ENCODE measurements at regions not wholly inside any gene's neighbourhood (a gene's known extent, or its start where the extent isn't known, plus 50 kb on each side); places are given as distances from the start of the nearest gene placed in this dataset.
"Not testable (repeated sequence)": the region's sequence is repeated elsewhere in the genome, so short reads cannot be mapped to it uniquely, and the experiment has no call there.

DNA sequence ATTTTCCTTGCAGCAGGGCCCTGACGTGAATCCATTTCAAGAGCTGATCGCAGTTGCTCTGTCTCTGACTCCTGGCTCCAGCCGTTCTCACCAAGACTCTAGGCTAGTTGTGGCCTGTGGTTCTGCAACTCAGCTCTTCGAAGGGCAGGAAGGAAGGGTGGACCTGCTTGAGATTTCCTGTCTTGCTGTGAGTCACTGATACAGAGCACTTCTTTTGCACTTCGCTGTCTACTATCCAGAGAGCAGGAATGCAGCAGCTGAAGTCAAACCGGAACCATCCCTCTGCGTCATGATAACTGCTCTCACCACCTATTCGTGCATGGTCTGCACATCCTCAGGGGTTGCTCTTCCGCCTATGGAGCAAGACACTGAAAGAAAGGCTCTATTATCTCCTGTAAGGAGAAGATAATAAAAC is 59.7 kb downstream of the RAP2B start:
- H3K4me1 Mint-ChIP-seq = peaks cover 50 to 72% (median 60%) of the 10 kb centered on the region in 4 donors
- peak overlapping the region; percentile 90 to 99 (median 98) for H3K27ac Mint-ChIP-seq
- peaks cover 0 to 14% (median 4%) of the 10 kb centered on the region in 8 donors for H3K9me3 Mint-ChIP-seq
- Histone ChIP-seq H3K9me3 (ENCODE audit: control insufficient read depth in 1 of 2, low read length in 2 of 2) (no peaks in the 10 kb centered on the region), H3K27ac (ENCODE audit: low read depth, low read length) (peak overlapping the region; percentile 67), H3K36me3 (ENCODE audit: insufficient read depth, low read length) (no peaks in the 10 kb centered on the region), H3K27me3 (ENCODE audit: insufficient read depth, low read length) (no peaks in the 10 kb centered on the region), H3K4me1 (ENCODE audit: insufficient read depth, low read length) (peaks cover 84% of the 10 kb centered on the region), H3K4me3 (ENCODE audit: low read length in 2 of 2) (peak overlapping the region; percentile 12 to 23)
- intact Hi-C loops (cut with micrococcal nuclease) = loop anchor here (1.0 to 5.0 kb wide), 6 partner anchors 11 to 178 kb away; partner anchors contain the start of gene RAP2B
- peak overlapping the region; percentile 41 to 86 (median 76) for H3K4me3 Mint-ChIP-seq
- DNase-seq = peak; percentile 86 to 95 (median 90)
- CTCF ChIA-PET (ENCODE audit: partially characterized antibody) = interaction anchor here (1.0 to 5.6 kb wide), 10 partner anchors 8 to 69 kb away, joined by 3 to 53 read pairs (median 8); no protein-coding TSS in a partner anchor
- POLR2A ChIA-PET (ENCODE audit: partially characterized antibody) = interaction anchor here (0.9 to 5.1 kb wide), 23 partner anchors 9 to 409 kb away, joined by 3 to 206 read pairs (median 7); partner anchors contain the start of gene RAP2B
- no peaks in the 10 kb centered on the region for H3K27me3 Mint-ChIP-seq
- peaks cover 13% of the 10 kb centered on the region in 2 donors for H3K36me3 Mint-ChIP-seq

DNA sequence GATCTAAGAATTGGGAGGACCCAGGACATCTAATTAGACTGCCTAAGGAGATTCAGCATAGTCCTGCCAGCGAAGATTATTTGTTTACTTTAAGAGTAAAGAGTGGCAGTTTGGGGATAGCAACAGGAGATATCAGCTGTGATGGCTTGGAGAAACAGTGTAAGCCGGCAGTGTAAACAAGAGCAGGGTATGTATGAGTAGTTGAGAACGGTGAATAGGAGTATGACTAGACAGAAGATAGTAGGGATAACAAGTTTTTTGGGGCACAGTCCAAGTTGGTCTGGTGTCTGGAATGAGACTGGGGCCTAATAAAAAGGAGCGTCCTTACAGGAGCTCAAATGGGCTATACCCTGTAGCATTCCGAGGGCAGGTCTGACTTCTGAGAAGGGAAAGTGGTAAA is 64.9 kb downstream of the RAP2B start:
- CTCF ChIA-PET (ENCODE audit: partially characterized antibody) = not testable (repeated sequence)

DNA sequence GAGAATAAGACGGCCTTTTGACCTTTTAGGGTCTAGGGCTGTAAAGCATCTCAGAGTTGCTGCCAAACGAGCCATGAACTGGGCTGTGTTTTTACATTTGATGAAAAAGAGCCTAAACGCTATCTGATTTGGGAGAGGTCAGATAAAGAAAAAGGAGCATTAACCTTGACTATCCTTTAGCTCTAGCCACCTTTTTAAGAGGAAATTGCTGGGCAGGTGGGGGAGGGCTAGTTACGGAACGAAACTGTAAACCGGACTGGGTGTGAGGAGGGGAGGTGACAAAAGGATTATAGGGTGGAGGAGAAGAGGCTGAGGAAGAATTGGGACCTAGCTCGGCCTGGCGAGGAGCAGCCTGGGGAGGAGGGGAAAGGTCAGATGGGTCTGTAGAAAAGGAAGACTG is 68.4 kb downstream of the RAP2B start:
- H3K27me3 ChIP-seq (ENCODE audit: insufficient read depth, low read length); CTCF ChIA-PET (ENCODE audit: partially characterized antibody); H3K9me3 ChIP-seq (ENCODE audit: control insufficient read depth in 1 of 2, low read length in 2 of 2); H3K4me3 Mint-ChIP-seq; H3K27ac ChIP-seq (ENCODE audit: low read depth, low read length); H3K27me3 Mint-ChIP-seq; H3K9me3 Mint-ChIP-seq; H3K36me3 ChIP-seq (ENCODE audit: insufficient read depth, low read length); intact Hi-C loops (cut with micrococcal nuclease); POLR2A ChIA-PET (ENCODE audit: partially characterized antibody); H3K4me3 ChIP-seq (ENCODE audit: low read length in 2 of 2); H3K36me3 Mint-ChIP-seq; DNase-seq: not testable (repeated sequence)
- H3K4me1 Mint-ChIP-seq = peaks cover 7 to 15% (median 10%) of the 10 kb centered on the region in 4 donors
- H3K27ac Mint-ChIP-seq = peak overlapping the region in 2 of 7 donors; percentile 34 to 86
- H3K4me1 ChIP-seq (ENCODE audit: insufficient read depth, low read length) = peaks cover 15% of the 10 kb centered on the region

More for the DNA sequence above, 64.9 kb downstream of the RAP2B start:
- H3K27ac Mint-ChIP-seq; H3K9me3 Mint-ChIP-seq; H3K4me3 Mint-ChIP-seq; H3K27ac ChIP-seq (ENCODE audit: low read depth, low read length); H3K27me3 ChIP-seq (ENCODE audit: insufficient read depth, low read length); H3K36me3 Mint-ChIP-seq; H3K9me3 ChIP-seq (ENCODE audit: control insufficient read depth in 1 of 2, low read length in 2 of 2); H3K4me3 ChIP-seq (ENCODE audit: low read length in 2 of 2); POLR2A ChIA-PET (ENCODE audit: partially characterized antibody); H3K27me3 Mint-ChIP-seq; H3K36me3 ChIP-seq (ENCODE audit: insufficient read depth, low read length); intact Hi-C loops (cut with micrococcal nuclease); DNase-seq: not testable (repeated sequence)
- H3K4me1 ChIP-seq (ENCODE audit: insufficient read depth, low read length) = peaks cover 40% of the 10 kb centered on the region
- peaks cover 14 to 26% (median 20%) of the 10 kb centered on the region in 4 donors for H3K4me1 Mint-ChIP-seq

DNA sequence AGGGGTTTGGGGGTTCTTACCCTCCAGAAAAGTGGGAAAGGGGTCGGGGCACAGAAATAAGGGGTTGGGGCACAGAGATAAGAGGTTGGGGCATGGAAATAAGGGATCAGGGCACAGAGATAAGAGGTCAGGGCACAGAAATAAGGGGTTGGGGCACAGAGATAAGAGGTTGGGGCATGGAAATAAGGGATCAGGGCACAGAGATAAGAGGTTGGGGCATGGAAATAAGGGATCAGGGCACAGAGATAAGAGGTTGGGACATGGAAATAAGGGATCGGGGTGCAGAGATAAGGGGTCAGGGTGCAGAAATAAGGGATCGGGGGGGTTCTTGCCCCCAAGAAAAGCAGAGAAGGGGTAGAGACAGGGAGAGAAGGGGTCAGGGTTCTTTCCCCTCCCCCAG is 69.2 kb downstream of the RAP2B start:
- peaks cover 7 to 15% (median 10%) of the 10 kb centered on the region in 4 donors for H3K4me1 Mint-ChIP-seq
- POLR2A ChIA-PET (ENCODE audit: partially characterized antibody); H3K4me3 ChIP-seq (ENCODE audit: low read length in 2 of 2); H3K4me1 ChIP-seq (ENCODE audit: insufficient read depth, low read length); CTCF ChIA-PET (ENCODE audit: partially characterized antibody); H3K27ac ChIP-seq (ENCODE audit: low read depth, low read length); H3K27ac Mint-ChIP-seq; H3K36me3 ChIP-seq (ENCODE audit: insufficient read depth, low read length); H3K9me3 ChIP-seq (ENCODE audit: control insufficient read depth in 1 of 2, low read length in 2 of 2); H3K4me3 Mint-ChIP-seq; H3K9me3 Mint-ChIP-seq; H3K27me3 Mint-ChIP-seq; intact Hi-C loops (cut with micrococcal nuclease); H3K36me3 Mint-ChIP-seq; DNase-seq; H3K27me3 ChIP-seq (ENCODE audit: insufficient read depth, low read length): not testable (repeated sequence)

DNA sequence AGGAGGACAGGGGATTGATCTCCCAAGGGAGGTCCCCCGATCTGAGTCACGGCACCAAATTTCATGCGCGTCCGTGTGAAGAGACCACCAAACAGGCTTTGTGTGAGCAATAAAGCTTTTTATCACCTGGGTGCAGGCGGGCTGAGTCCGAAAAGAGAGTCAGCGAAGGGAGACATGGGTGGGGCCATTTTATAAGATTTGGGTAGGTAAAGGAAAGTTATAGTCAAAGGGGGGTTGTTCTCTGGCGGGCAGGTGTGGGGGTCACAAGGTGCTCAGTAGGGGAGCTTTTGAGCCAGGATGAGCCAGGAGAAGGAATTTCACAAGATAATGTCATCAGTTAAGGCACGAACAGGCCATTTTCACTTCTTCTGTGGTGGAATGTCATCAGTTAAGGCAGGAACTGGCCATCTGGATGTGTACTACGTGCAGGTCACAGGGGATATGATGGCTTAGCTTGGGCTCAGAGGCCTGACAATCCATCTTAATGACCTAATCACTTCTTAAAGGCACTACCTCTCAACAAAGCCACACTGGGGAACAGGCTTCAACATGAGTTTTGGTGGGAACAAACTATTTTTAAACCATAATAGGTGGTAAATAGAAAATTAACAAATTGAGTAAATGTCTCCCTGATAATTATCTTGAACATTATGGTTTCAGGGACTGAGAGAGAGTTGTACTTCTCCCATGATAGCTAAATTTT is 70.2 kb downstream of the RAP2B start:
- peaks cover 7 to 15% (median 10%) of the 10 kb centered on the region in 4 donors for H3K4me1 Mint-ChIP-seq
- H3K27me3 Mint-ChIP-seq; H3K36me3 Mint-ChIP-seq; intact Hi-C loops (cut with micrococcal nuclease); H3K9me3 Mint-ChIP-seq; H3K4me1 ChIP-seq (ENCODE audit: insufficient read depth, low read length); DNase-seq; H3K36me3 ChIP-seq (ENCODE audit: insufficient read depth, low read length); H3K27ac ChIP-seq (ENCODE audit: low read depth, low read length); H3K27me3 ChIP-seq (ENCODE audit: insufficient read depth, low read length); H3K4me3 Mint-ChIP-seq; H3K4me3 ChIP-seq (ENCODE audit: low read length in 2 of 2); H3K9me3 ChIP-seq (ENCODE audit: control insufficient read depth in 1 of 2, low read length in 2 of 2): not testable (repeated sequence)
- POLR2A ChIA-PET (ENCODE audit: partially characterized antibody) = interaction anchor here (0.9 to 2.1 kb wide), 2 partner anchors 11 to 21 kb away, joined by 3 to 9 read pairs; no protein-coding TSS in a partner anchor
- CTCF ChIA-PET (ENCODE audit: partially characterized antibody) = interaction anchor here (3.1 kb wide), 1 partner anchor 9 kb away, joined by 13 read pairs; no protein-coding TSS in a partner anchor
- peak overlapping the region in 4 of 7 donors; percentile 22 to 60 (median 44) for H3K27ac Mint-ChIP-seq

DNA sequence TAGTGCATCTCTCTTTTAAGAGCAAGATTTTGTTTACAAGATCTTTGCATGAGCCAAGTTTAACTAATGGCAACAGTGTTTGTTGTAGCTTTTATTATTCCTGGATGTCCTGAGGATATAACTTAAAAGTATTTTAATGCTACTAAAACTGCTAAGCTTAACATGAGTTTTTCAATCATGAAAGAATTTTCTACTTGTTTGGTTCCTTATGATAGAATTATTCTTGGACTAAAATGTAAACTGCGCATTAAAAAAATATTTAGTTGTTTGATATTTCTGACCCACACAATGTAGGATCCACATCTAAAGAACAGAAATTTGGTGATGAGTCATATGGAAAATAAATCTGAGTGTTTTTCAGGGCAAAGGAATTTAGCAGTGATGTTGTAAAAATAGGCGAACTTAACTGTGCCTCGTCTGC is 70.8 kb downstream of the RAP2B start:
- POLR2A ChIA-PET (ENCODE audit: partially characterized antibody) = interaction anchor here (0.9 to 2.1 kb wide), 2 partner anchors 11 to 21 kb away, joined by 3 to 9 read pairs; no protein-coding TSS in a partner anchor
- Mint-ChIP-seq H3K9me3 (peaks cover 0 to 3% (median 0%) of the 10 kb centered on the region in 8 donors), H3K36me3 (no peaks in the 10 kb centered on the region), H3K4me3 (no peak overlapping the region), H3K4me1 (peaks cover 7 to 15% (median 10%) of the 10 kb centered on the region in 4 donors), H3K27ac (no peak overlapping the region), H3K27me3 (no peaks in the 10 kb centered on the region)
- Histone ChIP-seq H3K36me3 (ENCODE audit: insufficient read depth, low read length) (no peaks in the 10 kb centered on the region), H3K4me3 (ENCODE audit: low read length in 2 of 2) (no peak overlapping the region), H3K9me3 (ENCODE audit: control insufficient read depth in 1 of 2, low read length in 2 of 2) (no peaks in the 10 kb centered on the region), H3K4me1 (ENCODE audit: insufficient read depth, low read length) (peaks cover 9% of the 10 kb centered on the region), H3K27me3 (ENCODE audit: insufficient read depth, low read length) (no peaks in the 10 kb centered on the region), H3K27ac (ENCODE audit: low read depth, low read length) (no peak overlapping the region)
- intact Hi-C loops (cut with micrococcal nuclease) = no loop called here
- no peak for DNase-seq
- CTCF ChIA-PET (ENCODE audit: partially characterized antibody) = interaction anchor here (3.1 kb wide), 1 partner anchor 10 kb away, joined by 13 read pairs; no protein-coding TSS in a partner anchor

DNA sequence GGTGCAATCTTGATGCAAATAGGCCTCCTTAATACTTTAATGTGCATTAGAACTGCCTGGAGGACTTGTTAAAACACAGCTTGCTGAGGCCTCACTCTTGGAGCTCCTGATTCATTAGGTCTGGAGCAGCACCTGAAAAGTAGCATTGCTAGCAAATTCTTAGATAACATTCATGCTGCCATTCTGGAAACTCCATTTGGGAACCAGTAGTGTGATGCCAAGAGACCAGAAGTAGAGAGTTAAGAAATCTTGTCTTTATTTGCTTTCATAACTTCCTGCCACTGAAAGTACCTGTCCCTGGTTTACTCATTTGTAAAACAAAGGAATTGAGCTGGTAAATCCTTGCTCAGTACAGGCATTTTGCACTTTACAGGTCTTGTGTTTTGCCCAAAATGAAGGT is 72.0 kb downstream of the RAP2B start:
- Mint-ChIP-seq H3K36me3 (no peaks in the 10 kb centered on the region), H3K27me3 (no peaks in the 10 kb centered on the region), H3K4me3 (peak overlapping the region in 1 of 8 donors; percentile 8), H3K27ac (peak overlapping the region in 3 of 7 donors; percentile 65 to 89 (median 72)), H3K9me3 (peaks cover 0 to 3% (median 0%) of the 10 kb centered on the region in 8 donors), H3K4me1 (peaks cover 7 to 15% (median 10%) of the 10 kb centered on the region in 4 donors)
- Histone ChIP-seq H3K36me3 (ENCODE audit: insufficient read depth, low read length) (no peaks in the 10 kb centered on the region), H3K4me3 (ENCODE audit: low read length in 2 of 2) (no peak overlapping the region), H3K27ac (ENCODE audit: low read depth, low read length) (no peak overlapping the region), H3K4me1 (ENCODE audit: insufficient read depth, low read length) (peaks cover 9% of the 10 kb centered on the region), H3K27me3 (ENCODE audit: insufficient read depth, low read length) (no peaks in the 10 kb centered on the region), H3K9me3 (ENCODE audit: control insufficient read depth in 1 of 2, low read length in 2 of 2) (no peaks in the 10 kb centered on the region)
- no peak for DNase-seq
- ChIA-PET CTCF (ENCODE audit: partially characterized antibody) (interaction anchor here (0.9 to 3.1 kb wide), 5 partner anchors 11 to 56 kb away, joined by 3 to 13 read pairs (median 4); no protein-coding TSS in a partner anchor), POLR2A (ENCODE audit: partially characterized antibody) (interaction anchor here (1.1 to 2.1 kb wide), 2 partner anchors 12 to 73 kb away, joined by 4 to 9 read pairs; no protein-coding TSS in a partner anchor)
- intact Hi-C loops (cut with micrococcal nuclease) = no loop called here

Measured in CD4-positive, alpha-beta memory T cell (primary cell).